Activated CD4-positive, alpha-beta memory T cell treated with anti-CD3 and anti-CD28 coated beads, Interleukin-2, amount 10 ng/mL, durations not matched to agents 7 days and 5 days (primary cell): ENCODE measurements at regions not wholly inside any gene's neighbourhood (a gene's known extent, or its start where the extent isn't known, plus 50 kb on each side); places are given as distances from the start of the nearest gene placed in this dataset.

ENCODE experiments used
- CTCF ChIA-PET: fragments of 350-600 bp; sonication (Branson Sonifier 250); formaldehyde crosslinking; loops from one replicate; lab custom pipeline; 2021; ENCODE audit warnings: antibody characterized with exemption, inconsistent platforms; lab: Charles Lee
- POLR2A ChIA-PET: fragments of 350-600 bp; sonication (Branson Sonifier 250); formaldehyde crosslinking; loops from one replicate; lab custom pipeline; 2021; ENCODE audit warnings: antibody characterized with exemption; lab: Charles Lee
- DNase-seq: peaks from one replicate; pipeline ENCODE4 v3.0.0-alpha.2; 2020
- H3K27ac Mint-ChIP-seq: one replicate; pipeline ENCODE4 v1.8.0; 2021; ENCODE audit warnings: mild to moderate bottlenecking, mixed read lengths
- H3K27me3 Mint-ChIP-seq: one replicate; pipeline ENCODE4 v1.8.0; 2021; ENCODE audit warnings: mixed read lengths
- H3K36me3 Mint-ChIP-seq: one replicate; pipeline ENCODE4 v1.8.0; 2021; ENCODE audit warnings: low read depth, mixed read lengths
- H3K4me1 Mint-ChIP-seq: one replicate; pipeline ENCODE4 v1.8.0; 2021; ENCODE audit warnings: mixed read lengths
- H3K4me3 Mint-ChIP-seq: one replicate; pipeline ENCODE4 v1.8.0; 2021; ENCODE audit warnings: mild to moderate bottlenecking, mixed read lengths
- H3K9me3 Mint-ChIP-seq: one replicate; pipeline ENCODE4 v1.8.0; 2021; ENCODE audit warnings: mixed read lengths

- Mint-ChIP-seq H3K4me1 (no peaks in the 10 kb centered on the region), H3K9me3 (no peaks in the 10 kb centered on the region), H3K36me3 (no peaks in the 10 kb centered on the region), H3K27ac (no peak overlapping the region), H3K27me3 (no peaks in the 10 kb centered on the region), H3K4me3 (no peak overlapping the region)
- CTCF ChIA-PET = no interaction called here
- DNase-seq = no peak
- POLR2A ChIA-PET = no interaction called here
Measured at GRCh38 chr11:112728716-112729115, 232.5 kb upstream of the NCAM1 start.

- Mint-ChIP-seq H3K27ac (no peak overlapping the region), H3K27me3 (no peaks in the 10 kb centered on the region), H3K4me3 (no peak overlapping the region), H3K4me1 (no peaks in the 10 kb centered on the region), H3K9me3 (no peaks in the 10 kb centered on the region), H3K36me3 (no peaks in the 10 kb centered on the region)
- ChIA-PET POLR2A (no interaction called here), CTCF (no interaction called here)
- no peak for DNase-seq
Measured at GRCh38 chr11:112730591-112730990, 230.6 kb upstream of the NCAM1 start.

GRCh38 chr11:112731538-112731937, 229.7 kb upstream of the NCAM1 start:
- Mint-ChIP-seq H3K27ac (no peak overlapping the region), H3K4me3 (no peak overlapping the region), H3K36me3 (no peaks in the 10 kb centered on the region), H3K9me3 (no peaks in the 10 kb centered on the region), H3K4me1 (no peaks in the 10 kb centered on the region), H3K27me3 (no peaks in the 10 kb centered on the region)
- ChIA-PET CTCF (no interaction called here), POLR2A (no interaction called here)
- no peak for DNase-seq

GRCh38 chr11:112732031-112732430, 229.2 kb upstream of the NCAM1 start:
- POLR2A ChIA-PET = no interaction called here
- CTCF ChIA-PET = no interaction called here
- H3K36me3 Mint-ChIP-seq = no peaks in the 10 kb centered on the region
- no peak overlapping the region for H3K27ac Mint-ChIP-seq
- no peak for DNase-seq
- no peaks in the 10 kb centered on the region for H3K27me3 Mint-ChIP-seq
- H3K4me1 Mint-ChIP-seq = no peaks in the 10 kb centered on the region
- H3K4me3 Mint-ChIP-seq = no peak overlapping the region
- H3K9me3 Mint-ChIP-seq = no peaks in the 10 kb centered on the region

- POLR2A ChIA-PET = no interaction called here
- no peak for DNase-seq
- H3K27me3 Mint-ChIP-seq = no peaks in the 10 kb centered on the region
- H3K9me3 Mint-ChIP-seq = no peaks in the 10 kb centered on the region
- H3K27ac Mint-ChIP-seq = no peak overlapping the region
- no peaks in the 10 kb centered on the region for H3K4me1 Mint-ChIP-seq
- no peaks in the 10 kb centered on the region for H3K36me3 Mint-ChIP-seq
- no peak overlapping the region for H3K4me3 Mint-ChIP-seq
- CTCF ChIA-PET = no interaction called here
Measured at GRCh38 chr11:112734207-112734606, 227.0 kb upstream of the NCAM1 start.

GRCh38 chr11:112735470-112735869, 225.8 kb upstream of the NCAM1 start:
- no peak for DNase-seq
- H3K27ac Mint-ChIP-seq = no peak overlapping the region
- H3K36me3 Mint-ChIP-seq = no peaks in the 10 kb centered on the region
- no peaks in the 10 kb centered on the region for H3K27me3 Mint-ChIP-seq
- POLR2A ChIA-PET = no interaction called here
- CTCF ChIA-PET = no interaction called here
- H3K4me1 Mint-ChIP-seq = no peaks in the 10 kb centered on the region
- no peaks in the 10 kb centered on the region for H3K9me3 Mint-ChIP-seq
- no peak overlapping the region for H3K4me3 Mint-ChIP-seq

- no peak overlapping the region for H3K4me3 Mint-ChIP-seq
- H3K4me1 Mint-ChIP-seq = no peaks in the 10 kb centered on the region
- ChIA-PET CTCF (no interaction called here), POLR2A (no interaction called here)
- no peak overlapping the region for H3K27ac Mint-ChIP-seq
- no peaks in the 10 kb centered on the region for H3K9me3 Mint-ChIP-seq
- no peaks in the 10 kb centered on the region for H3K36me3 Mint-ChIP-seq
- no peak for DNase-seq
- H3K27me3 Mint-ChIP-seq = peaks cover 10% of the 10 kb centered on the region
Measured at GRCh38 chr11:112744041-112744440, 217.2 kb upstream of the NCAM1 start.

- H3K9me3 Mint-ChIP-seq = no peaks in the 10 kb centered on the region
- ChIA-PET CTCF (no interaction called here), POLR2A (no interaction called here)
- H3K36me3 Mint-ChIP-seq = no peaks in the 10 kb centered on the region
- DNase-seq = no peak
- peaks cover 10% of the 10 kb centered on the region for H3K27me3 Mint-ChIP-seq
- no peak overlapping the region for H3K4me3 Mint-ChIP-seq
- no peaks in the 10 kb centered on the region for H3K4me1 Mint-ChIP-seq
- H3K27ac Mint-ChIP-seq = no peak overlapping the region
Measured at GRCh38 chr11:112745973-112746372, 215.2 kb upstream of the NCAM1 start.

GRCh38 chr11:112748252-112748651, 213.0 kb upstream of the NCAM1 start:
- Mint-ChIP-seq H3K9me3 (no peaks in the 10 kb centered on the region), H3K4me3 (no peak overlapping the region), H3K4me1 (no peaks in the 10 kb centered on the region), H3K27me3 (peaks cover 6% of the 10 kb centered on the region), H3K27ac (no peak overlapping the region), H3K36me3 (no peaks in the 10 kb centered on the region)
- DNase-seq = no peak
- CTCF ChIA-PET = no interaction called here
- POLR2A ChIA-PET = no interaction called here

- H3K9me3 Mint-ChIP-seq = no peaks in the 10 kb centered on the region
- no peak overlapping the region for H3K27ac Mint-ChIP-seq
- H3K4me3 Mint-ChIP-seq = no peak overlapping the region
- POLR2A ChIA-PET = no interaction called here
- CTCF ChIA-PET = no interaction called here
- H3K27me3 Mint-ChIP-seq = peaks cover 6% of the 10 kb centered on the region
- no peaks in the 10 kb centered on the region for H3K4me1 Mint-ChIP-seq
- DNase-seq = no peak
- no peaks in the 10 kb centered on the region for H3K36me3 Mint-ChIP-seq
Measured at GRCh38 chr11:112748713-112749543, 212.3 kb upstream of the NCAM1 start.

GRCh38 chr11:112751329-112751728, 209.9 kb upstream of the NCAM1 start:
- H3K36me3 Mint-ChIP-seq = no peaks in the 10 kb centered on the region

GRCh38 chr11:112751772-112752171, 209.4 kb upstream of the NCAM1 start:
- DNase-seq = no peak
- Mint-ChIP-seq H3K4me1 (no peaks in the 10 kb centered on the region), H3K27me3 (no peaks in the 10 kb centered on the region), H3K9me3 (no peaks in the 10 kb centered on the region), H3K27ac (no peak overlapping the region), H3K4me3 (no peak overlapping the region), H3K36me3 (no peaks in the 10 kb centered on the region)
- CTCF ChIA-PET = no interaction called here
- POLR2A ChIA-PET = no interaction called here

More at GRCh38 chr11:112751329-112751728, 209.9 kb upstream of the NCAM1 start:
- Mint-ChIP-seq H3K27ac (no peak overlapping the region), H3K27me3 (no peaks in the 10 kb centered on the region), H3K4me1 (no peaks in the 10 kb centered on the region), H3K9me3 (no peaks in the 10 kb centered on the region), H3K4me3 (no peak overlapping the region)
- POLR2A ChIA-PET = no interaction called here
- no peak for DNase-seq
- CTCF ChIA-PET = no interaction called here

- H3K27ac Mint-ChIP-seq = no peak overlapping the region
- CTCF ChIA-PET = no interaction called here
- no peak overlapping the region for H3K4me3 Mint-ChIP-seq
- H3K9me3 Mint-ChIP-seq = no peaks in the 10 kb centered on the region
- POLR2A ChIA-PET = no interaction called here
- DNase-seq = no peak
- no peaks in the 10 kb centered on the region for H3K27me3 Mint-ChIP-seq
- H3K36me3 Mint-ChIP-seq = no peaks in the 10 kb centered on the region
- no peaks in the 10 kb centered on the region for H3K4me1 Mint-ChIP-seq
Measured at GRCh38 chr11:112752563-112752962, 208.7 kb upstream of the NCAM1 start.

- POLR2A ChIA-PET = no interaction called here
- no peak for DNase-seq
- no peaks in the 10 kb centered on the region for H3K36me3 Mint-ChIP-seq
- no peak overlapping the region for H3K4me3 Mint-ChIP-seq
- H3K27ac Mint-ChIP-seq = no peak overlapping the region
- CTCF ChIA-PET = no interaction called here
- H3K4me1 Mint-ChIP-seq = no peaks in the 10 kb centered on the region
- no peaks in the 10 kb centered on the region for H3K27me3 Mint-ChIP-seq
- H3K9me3 Mint-ChIP-seq = no peaks in the 10 kb centered on the region
Measured at GRCh38 chr11:112753706-112754105, 207.5 kb upstream of the NCAM1 start.
